HCT116 (cell line): ENCODE measurements at regions not wholly inside any gene's neighbourhood (a gene's known extent, or its start where the extent isn't known, plus 50 kb on each side); places are given as distances from the start of the nearest gene placed in this dataset.

Experiments
- EZH2 ChIP-seq: fragments of 200-600 bp; sonication (generic); IDR thresholded peaks from 2 replicates; pipeline ENCODE4 v1.6.1; 2017; ENCODE audit warnings: antibody characterized with exemption, mixed run types
- MAX ChIP-seq: IDR thresholded peaks from 2 replicates; pipeline ENCODE4 v1.6.1; 2012
- POLR2A ChIP-seq: IDR thresholded peaks from 2 replicates; pipeline ENCODE4 v1.7.0; 2011; ENCODE audit warnings: borderline replicate concordance; ENCODE audit not compliant: insufficient read depth, insufficient read length; ENCODE audit errors: extremely low read depth
- POLR2AphosphoS5 ChIP-seq: IDR thresholded peaks from 2 replicates; pipeline ENCODE4 v1.6.1; 2011; ENCODE audit warnings: mild to moderate bottlenecking, low read depth, low read length, moderate library complexity
- TF ChIP-seq, protein P1 (sequence below): IDR thresholded peaks from 2 replicates; pipeline ENCODE4 v1.6.1; 2012; ENCODE audit warnings: low read depth
- TF ChIP-seq, protein P2 (sequence below), 3 experiments: fragments of 200-600 bp in 1 of 3; sonication (generic) in 1 of 3; IDR thresholded peaks in 2 of 3; conservative IDR thresholded peaks in 1 of 3; 2 replicates each; pipeline ENCODE4 v1.5.1; 2012 to 2017; ENCODE audit warnings: low read depth in 2 of 3, low read length in 2 of 3, antibody characterized with exemption in 1 of 3, borderline replicate concordance in 1 of 3, control low read depth in 1 of 3, mild to moderate bottlenecking in 1 of 3, mixed read lengths in 1 of 3, mixed run types in 1 of 3, moderate library complexity in 1 of 3; ENCODE audit not compliant: insufficient read depth in 1 of 3

- TF ChIP-seq MAX (no peak), POLR2A (no peak), EZH2 (no peak), POLR2AphosphoS5 (no peak)
- TF ChIP-seq, protein P1, sequence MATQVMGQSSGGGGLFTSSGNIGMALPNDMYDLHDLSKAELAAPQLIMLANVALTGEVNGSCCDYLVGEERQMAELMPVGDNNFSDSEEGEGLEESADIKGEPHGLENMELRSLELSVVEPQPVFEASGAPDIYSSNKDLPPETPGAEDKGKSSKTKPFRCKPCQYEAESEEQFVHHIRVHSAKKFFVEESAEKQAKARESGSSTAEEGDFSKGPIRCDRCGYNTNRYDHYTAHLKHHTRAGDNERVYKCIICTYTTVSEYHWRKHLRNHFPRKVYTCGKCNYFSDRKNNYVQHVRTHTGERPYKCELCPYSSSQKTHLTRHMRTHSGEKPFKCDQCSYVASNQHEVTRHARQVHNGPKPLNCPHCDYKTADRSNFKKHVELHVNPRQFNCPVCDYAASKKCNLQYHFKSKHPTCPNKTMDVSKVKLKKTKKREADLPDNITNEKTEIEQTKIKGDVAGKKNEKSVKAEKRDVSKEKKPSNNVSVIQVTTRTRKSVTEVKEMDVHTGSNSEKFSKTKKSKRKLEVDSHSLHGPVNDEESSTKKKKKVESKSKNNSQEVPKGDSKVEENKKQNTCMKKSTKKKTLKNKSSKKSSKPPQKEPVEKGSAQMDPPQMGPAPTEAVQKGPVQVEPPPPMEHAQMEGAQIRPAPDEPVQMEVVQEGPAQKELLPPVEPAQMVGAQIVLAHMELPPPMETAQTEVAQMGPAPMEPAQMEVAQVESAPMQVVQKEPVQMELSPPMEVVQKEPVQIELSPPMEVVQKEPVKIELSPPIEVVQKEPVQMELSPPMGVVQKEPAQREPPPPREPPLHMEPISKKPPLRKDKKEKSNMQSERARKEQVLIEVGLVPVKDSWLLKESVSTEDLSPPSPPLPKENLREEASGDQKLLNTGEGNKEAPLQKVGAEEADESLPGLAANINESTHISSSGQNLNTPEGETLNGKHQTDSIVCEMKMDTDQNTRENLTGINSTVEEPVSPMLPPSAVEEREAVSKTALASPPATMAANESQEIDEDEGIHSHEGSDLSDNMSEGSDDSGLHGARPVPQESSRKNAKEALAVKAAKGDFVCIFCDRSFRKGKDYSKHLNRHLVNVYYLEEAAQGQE, result no peak
- TF ChIP-seq, protein P2, sequence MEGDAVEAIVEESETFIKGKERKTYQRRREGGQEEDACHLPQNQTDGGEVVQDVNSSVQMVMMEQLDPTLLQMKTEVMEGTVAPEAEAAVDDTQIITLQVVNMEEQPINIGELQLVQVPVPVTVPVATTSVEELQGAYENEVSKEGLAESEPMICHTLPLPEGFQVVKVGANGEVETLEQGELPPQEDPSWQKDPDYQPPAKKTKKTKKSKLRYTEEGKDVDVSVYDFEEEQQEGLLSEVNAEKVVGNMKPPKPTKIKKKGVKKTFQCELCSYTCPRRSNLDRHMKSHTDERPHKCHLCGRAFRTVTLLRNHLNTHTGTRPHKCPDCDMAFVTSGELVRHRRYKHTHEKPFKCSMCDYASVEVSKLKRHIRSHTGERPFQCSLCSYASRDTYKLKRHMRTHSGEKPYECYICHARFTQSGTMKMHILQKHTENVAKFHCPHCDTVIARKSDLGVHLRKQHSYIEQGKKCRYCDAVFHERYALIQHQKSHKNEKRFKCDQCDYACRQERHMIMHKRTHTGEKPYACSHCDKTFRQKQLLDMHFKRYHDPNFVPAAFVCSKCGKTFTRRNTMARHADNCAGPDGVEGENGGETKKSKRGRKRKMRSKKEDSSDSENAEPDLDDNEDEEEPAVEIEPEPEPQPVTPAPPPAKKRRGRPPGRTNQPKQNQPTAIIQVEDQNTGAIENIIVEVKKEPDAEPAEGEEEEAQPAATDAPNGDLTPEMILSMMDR (IDR thresholded peaks at IDR 0.05 in 2 of 3, conservative IDR thresholded peaks at IDR 0.05 in 1 of 3; ENCODE audit: borderline replicate concordance in 1 of 3, insufficient read depth in 1 of 3, low read depth in 2 of 3, low read length in 2 of 3), result no peak
Observed at GRCh38 chrX:150044556-150044955, 106.3 kb upstream of the EOLA2 start.
